ENCODE measurements at regions not wholly inside any gene's neighbourhood (a gene's known extent, or its start where the extent isn't known, plus 50 kb on each side); places are given as distances from the start of the nearest gene placed in this dataset.

DNA sequence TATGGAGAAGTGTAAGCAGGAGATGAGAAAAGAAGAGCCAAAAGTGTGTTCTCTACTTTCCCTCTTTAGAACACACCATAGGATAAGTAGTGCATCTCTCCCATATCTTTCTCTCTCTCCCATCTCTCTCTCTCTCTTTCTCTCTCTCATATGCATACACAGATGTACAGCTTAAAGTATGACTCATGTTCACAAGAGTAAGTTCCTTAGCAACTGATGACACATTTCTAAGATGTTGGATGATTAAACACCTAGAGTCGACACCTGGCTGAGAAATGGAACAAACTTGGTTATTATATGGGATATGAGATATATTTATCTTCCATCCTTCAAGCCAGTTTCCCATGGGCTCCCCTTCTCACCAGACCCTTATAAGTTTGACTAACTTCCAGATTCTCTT lies 113.5 kb downstream of the TMEM132E start:
- no peak overlapping the region for H2AFZ ChIP-seq (ENCODE audit: low read depth, low read length)

More for the DNA sequence above, 113.5 kb downstream of the TMEM132E start:
- Histone ChIP-seq H3F3A (ENCODE audit: insufficient read depth, low read length, poor library complexity, severe bottlenecking) (no peaks in the 10 kb centered on the region), H3K4me3 (ENCODE audit: low read length) (no peak overlapping the region), H3K27me3 (ENCODE audit: insufficient read depth, low read depth, low read length) (no peaks in the 10 kb centered on the region), H3K9ac (ENCODE audit: low read length) (no peak overlapping the region), H3K79me2 (replicated peaks; ENCODE audit: insufficient read depth, low read length) (no peaks in the 10 kb centered on the region), H3K4me2 (ENCODE audit: low read length) (no peak overlapping the region), H3K36me3 (ENCODE audit: insufficient read depth, low read length) (no peaks in the 10 kb centered on the region), H3K9me2 (ENCODE audit: insufficient read depth, low read length) (no peaks in the 10 kb centered on the region), H3K9me3 (ENCODE audit: low read length) (no peaks in the 10 kb centered on the region), H4K20me1 (ENCODE audit: insufficient read depth) (no peaks in the 10 kb centered on the region), H3K27ac (ENCODE audit: low read length) (no peak overlapping the region)
- no peak for TF ChIP-seq POLR2AphosphoS5 (IDR thresholded peaks at IDR 0.05)

Data from neural cell (in vitro differentiated cells).